ENCODE measurements at regions not wholly inside any gene's neighbourhood (a gene's known extent, or its start where the extent isn't known, plus 50 kb on each side); places are given as distances from the start of the nearest gene placed in this dataset.

DNA sequence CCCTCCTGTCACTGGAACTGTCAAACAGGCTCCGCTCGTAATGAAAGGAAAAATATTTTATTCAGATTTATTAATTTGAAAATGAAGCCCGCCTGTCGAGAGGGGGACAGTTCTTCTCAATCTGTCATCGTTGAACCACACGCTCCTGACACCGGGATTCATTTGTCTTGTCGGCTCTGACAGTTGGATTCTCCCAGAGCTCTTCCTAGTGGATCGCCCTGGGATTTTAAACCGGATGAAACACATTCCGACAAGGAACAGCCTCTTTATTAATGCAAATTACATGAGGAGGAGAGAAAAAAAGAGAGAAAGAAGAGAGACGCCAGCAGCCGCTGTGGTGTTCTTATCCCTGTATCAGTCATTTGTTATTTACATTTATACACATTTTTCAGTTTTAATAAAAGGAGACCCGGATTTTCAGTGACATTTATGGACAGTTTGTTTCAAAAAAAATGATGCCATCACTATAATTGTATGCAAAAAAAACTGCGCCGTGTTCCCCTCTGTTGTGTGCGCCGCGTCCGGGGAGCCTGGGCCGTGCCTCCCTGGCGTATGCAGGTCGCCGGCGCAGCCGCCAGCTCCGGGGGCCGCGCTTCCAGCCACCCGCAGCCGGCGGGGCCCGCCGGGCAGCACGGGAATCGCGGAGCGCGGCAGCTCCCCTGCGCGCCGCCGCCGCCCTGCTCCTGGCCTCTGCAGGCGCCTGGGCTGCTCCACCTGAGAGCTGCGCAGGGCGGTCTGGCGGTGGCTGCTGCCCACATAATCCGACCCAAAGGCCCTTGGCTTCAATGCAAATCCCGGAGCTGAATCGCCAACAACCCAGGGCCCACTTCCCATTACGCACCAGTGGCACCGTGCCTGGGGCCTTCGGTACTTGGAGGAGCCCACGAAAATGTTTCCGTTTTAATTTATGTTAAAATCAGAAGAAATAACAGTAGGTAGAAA, 237.9 kb upstream of the PBX1 start:
- DNase-seq, result no peak

DNA sequence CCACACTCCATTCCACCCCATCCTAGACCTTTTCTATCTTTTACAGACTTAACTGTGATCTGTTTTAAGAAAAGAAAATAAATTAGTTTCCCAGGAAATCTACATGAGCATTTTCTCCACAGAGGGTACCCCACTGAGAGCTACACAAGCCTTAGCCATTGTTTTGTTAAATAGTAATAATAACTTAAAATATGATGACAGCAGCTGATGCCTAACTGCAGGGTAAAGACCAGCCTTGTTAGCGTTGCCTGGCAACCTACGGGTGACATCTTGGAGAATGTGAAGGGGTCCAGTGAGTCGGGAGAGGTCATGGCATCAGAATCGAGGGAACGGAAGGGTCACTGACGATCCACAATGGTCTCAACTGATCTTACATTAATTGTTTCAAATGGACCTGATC, 233.2 kb upstream of the PBX1 start:
- no peak for DNase-seq

DNA sequence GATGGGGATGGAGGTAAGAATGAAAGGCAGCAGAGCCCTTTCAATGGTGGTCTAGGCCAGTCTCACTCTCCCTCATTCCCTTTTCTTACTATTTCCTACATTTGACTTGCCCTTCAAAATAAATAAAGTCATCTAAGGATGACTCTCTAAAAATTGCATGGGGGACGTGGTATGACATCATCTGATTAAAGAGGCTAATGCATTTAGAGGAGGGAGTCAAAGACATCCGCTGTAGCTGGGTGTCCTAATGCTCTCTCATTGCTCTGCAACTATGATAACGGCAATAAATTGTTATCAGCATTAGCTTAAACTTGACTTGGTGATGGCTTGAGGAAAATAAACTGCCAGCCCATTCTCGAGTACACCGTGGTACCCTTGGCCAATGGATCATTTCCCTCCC, 225.6 kb upstream of the PBX1 start:
- no peak for DNase-seq

DNA sequence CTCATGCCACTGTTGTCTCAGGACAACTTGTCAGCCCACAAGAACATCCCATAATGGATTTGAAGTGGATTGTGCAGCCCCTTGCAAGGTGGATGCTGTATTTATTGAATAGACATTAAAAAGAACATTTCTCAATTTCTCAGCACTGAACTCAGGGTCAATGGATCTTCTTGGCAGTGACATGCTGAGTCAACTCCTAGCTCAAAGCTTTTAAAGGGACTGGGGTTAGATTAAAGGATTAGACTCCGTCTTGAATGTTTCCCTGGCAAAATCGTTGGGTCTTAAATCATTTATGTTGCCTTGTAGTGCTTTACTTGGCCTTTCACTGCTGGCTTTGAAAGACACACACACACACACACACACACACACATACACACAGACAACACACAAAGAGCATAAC, 221.6 kb upstream of the PBX1 start:
- no peak for DNase-seq

DNA sequence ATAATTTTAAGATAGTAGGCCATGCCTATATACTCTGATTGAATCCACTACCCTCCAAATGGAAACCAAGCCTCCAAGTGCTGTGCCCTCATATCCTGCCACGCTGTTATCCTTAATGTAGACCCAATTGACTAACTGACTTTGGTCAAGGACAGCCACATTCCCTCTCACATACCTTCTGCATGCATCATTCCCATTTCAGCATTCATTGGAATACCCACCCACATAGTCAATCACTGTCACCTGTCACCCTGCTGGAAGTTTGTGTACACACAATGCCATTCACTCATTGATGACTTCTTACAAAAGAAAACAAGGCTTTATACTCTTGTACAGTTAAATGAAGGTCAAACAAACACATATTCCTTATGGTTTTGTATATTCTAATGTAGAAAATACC, 221.1 kb upstream of the PBX1 start:
- DNase-seq, result no peak

DNA sequence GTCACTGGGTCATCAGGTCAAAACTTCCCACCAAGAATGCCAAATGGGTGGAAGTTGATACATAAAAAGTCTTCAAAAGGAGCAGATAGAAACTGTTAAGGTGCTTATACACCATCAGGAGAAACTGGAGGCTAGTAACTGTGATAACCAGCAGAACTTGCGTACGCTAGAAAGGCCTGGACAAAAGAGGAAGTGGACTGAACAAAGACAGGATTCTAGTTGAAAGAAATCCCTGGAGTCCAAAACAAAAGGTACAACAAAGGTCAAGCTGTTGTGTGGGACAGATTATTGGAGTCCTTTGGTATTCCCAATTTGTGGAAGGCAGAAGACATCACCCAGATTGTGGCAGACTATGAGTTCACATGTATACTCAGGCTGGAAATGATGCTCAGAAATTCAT, 215.8 kb upstream of the PBX1 start:
- no peak for DNase-seq

DNA sequence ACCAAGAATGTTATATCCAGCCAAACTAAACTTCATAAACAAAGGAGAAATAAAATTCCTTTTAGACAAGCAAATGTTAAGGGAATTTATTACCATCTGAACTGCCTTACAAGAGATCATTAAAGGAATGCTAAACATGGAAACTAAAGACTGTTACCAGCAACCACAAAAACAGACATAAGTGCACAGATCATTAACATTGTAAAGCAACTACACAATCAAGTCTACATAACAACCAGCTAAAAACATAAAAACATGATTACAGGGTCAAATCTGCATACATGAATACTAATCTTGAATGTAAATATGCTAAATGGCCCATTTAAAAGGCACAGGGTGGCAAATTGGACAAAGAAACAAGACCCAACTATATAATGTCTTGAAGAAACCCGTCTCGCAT, 211.0 kb upstream of the PBX1 start:
- no peak for DNase-seq

DNA sequence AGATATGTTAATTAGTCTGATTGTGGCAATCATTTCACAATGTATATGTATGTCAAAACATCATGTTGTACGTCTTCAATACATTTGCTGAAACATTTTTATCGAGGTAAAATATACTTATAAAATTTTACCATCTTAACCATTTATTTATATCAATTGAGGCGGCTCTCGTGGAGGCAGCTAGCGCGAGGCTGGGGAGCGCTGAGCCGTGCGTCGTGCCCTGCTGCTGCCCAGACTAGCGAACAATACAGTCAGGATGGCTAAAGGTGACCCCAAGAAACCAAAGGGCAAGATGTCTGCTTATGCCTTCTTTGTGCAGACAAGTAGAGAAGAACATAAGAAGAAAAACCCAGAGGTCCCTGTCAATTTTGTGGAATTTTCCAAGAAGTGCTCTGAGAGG, 202.5 kb upstream of the PBX1 start:
- DNase-seq, result no peak

DNA sequence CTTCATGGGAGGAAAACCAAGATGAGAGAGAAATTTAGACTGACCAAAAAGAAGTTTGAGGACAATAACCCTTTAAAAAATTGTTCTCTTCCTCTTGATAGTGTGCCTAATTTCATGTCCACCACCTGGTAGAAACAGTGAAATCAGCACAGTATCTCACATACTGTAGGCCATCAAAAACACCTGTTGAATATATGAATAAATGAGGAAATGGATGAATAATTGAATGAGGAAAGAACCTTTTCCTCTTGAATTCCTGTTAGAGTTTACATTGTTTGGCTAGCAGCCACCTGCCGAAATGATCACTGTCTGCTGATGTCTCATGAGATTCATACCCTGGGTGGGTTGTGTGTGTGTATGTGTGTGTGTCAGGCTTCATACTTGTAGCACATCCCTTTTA, 198.7 kb upstream of the PBX1 start:
- no peak for DNase-seq

DNA sequence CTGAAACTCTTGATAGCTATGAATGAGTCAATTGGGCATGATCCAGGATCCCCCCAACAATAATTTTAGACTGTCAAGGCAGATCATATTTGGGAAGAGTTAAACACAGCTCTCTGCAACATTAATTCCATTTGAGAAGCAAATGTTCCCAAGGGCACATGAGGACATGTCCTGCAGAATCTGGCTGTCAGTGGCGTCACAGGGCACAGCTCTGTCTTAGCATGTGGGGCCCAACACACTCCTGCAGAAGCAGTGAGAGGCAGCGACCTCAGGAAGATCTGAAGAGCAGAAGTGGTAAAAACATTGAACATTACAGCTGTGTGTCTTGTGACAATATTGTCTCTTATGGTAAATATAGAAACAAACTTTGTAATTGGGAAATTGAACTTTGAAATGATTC, 197.1 kb upstream of the PBX1 start:
- DNase-seq, result no peak

DNA sequence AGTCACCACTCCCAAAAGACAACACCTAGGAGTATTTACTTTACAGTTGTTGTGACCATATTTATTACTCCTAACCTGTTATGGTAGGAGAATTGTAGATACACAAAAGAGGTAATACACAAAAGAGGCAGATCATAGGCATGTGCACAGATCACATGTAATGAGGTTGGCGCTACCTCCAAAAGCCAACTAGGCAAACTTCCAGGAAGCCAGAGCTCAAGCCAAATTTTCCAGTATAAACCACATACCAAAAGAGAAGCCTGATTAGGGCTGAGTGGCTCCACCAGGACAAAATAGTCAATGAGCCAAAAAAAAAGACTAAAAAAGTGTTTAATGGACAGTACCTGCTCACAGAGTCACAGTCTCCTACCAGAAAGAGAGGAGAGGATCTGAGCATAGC, 195.0 kb upstream of the PBX1 start:
- DNase-seq, result no peak

DNA sequence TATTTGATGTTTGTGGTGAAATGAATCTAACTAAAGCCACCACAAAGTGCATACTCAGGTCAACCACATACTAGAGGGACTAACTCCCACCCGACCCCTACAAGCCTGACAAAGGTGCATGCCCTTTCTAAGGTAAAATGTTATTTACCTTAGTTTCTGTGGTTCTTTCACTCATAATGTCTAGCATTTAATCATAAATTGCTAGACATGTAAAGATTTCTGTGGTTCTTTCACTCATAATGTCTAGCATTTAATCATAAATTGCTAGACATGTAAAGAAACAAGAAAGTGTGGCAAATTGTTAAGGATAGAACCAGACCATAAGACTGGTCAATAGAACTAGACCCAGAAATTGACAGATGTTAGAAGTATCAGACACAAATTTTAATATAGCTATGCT, 193.0 kb upstream of the PBX1 start:
- DNase-seq, result no peak

DNA sequence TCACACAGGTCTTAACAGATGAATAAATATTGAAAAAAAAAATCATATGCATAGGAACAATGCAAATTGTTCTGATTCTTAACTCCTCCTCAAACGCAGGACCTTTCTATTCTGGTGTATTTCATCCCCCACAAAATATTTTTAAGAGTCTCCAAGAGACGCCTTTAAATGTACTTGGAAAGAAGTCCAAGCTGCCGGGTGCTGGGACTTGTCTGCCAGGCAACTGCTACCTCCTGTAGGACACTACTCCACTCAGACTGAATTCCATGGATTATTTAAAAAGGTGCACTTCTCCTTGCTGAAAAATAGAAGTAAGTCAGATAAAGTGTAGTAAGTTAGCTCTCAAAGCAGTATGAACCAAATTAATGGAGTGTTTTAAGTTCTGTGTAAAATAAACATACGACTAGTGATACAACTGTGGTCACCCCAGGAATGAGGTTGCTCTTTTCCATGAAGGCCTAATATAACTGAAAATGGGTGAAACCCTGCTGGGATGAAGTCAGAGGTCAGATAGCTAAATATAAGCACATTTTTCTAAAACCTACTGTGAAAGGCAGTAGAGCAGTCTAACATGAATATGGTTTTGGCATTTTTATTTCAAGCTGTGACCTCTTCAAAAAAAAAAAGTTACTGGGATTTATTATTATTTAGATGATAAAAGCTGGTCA, 189.2 kb upstream of the PBX1 start:
- no peak for DNase-seq

DNA sequence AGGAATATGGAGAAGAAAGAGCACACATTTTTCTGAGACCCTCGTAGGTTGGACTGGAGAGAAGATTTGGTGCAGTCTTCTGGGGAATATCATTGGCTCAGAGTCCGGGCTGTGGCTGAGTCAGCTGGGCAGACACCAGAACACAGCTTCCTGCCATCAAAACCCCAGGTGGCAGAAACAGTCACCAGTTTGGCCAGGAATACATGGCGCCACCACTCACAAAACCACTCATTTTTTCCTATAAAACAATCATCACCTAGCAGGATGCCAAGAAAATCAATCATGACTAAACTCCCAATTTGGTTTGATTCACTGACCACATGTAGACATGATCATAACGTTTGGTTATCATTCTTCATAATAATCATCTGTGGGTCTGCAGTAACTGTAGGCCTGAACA, 178.1 kb upstream of the PBX1 start:
- no peak for DNase-seq

DNA sequence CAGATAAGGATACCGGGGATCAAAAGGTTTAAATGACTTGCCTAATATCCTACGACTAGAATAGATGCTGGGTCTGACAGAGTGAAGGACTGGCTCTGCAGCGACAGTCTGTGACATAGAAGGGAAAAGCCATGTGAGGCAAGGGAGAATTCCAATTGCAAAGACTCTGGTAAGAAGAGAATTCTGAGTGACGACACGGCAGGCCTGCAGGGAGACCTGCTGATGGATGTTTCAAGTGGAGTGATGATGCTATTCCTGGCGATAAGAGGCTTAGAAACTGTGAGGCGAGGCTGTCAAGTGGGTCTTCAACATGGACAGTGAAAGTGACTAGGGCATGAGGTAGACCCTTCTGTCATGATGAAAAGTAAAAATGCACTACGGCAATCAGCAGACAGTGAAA, 176.6 kb upstream of the PBX1 start:
- no peak for DNase-seq

DNA sequence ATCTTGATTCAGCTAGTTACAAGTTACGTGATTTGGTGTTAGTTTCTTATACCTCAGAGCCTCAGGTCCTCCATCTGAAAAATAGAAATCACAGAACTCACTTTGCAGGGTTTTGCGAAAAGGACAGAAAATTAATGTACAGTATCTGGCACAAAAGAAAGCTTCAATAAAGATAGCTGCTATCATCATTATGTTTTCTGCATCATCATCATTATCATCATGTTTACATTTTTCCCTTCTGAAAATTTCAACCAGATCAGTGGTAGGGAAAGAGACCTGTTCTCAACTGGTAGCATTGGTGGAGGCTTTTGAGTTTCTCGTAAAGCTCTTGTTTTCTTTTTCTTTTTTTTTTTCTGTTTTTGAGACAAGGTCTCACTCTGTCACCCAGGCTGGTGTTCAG, 174.7 kb upstream of the PBX1 start:
- DNase-seq, result no peak

DNA sequence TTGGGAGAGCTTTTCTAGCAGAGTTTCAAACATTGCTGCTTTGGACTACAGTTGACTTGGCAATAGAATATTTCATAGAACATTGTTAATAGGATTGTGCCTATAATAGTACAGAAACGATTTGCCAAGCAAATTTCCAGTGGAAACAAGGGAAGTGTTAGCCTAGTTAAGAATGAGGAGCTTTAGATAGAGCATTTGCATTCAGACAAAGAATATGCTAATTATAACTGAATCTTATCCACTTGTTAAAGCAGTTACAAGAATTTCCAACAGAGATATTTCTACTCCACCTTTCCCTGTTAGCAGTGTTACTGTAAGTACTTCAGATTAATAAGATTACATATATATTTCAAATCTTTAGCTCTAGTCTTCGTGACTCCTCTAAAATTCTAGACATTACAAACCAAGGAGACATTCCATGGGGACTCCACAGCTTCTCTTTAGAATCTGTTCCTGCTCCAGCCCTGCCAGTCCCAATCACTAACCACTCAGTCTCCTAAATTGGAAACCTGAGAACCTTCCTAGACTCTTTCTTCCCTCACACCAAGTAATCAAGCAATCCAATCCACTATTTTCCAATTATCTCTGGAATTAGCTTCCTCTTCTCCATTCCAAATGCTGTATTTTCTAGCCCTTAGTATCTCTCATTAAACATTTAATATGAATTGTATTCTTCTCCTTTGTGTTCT, 141.8 kb upstream of the PBX1 start:
- no peak for DNase-seq

DNA sequence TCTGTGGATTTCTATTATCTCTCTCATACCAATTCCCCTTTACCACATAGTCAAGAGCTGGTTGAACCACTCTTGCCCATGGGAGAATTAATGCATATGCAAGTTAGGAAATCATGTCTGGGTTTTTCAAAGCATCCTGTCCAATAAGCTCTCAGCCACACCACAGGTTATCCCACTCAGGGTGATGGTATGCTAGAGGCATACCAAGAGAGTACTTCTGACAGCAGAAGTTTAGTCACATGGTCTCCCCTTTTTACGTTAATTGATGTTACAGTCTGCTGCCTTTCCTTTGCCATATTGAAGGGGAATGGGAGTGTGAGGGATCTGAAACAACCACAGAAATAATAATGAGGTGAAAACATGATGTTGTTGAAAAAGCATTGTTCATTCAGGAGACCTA, 135.8 kb upstream of the PBX1 start:
- DNase-seq, result no peak

DNA sequence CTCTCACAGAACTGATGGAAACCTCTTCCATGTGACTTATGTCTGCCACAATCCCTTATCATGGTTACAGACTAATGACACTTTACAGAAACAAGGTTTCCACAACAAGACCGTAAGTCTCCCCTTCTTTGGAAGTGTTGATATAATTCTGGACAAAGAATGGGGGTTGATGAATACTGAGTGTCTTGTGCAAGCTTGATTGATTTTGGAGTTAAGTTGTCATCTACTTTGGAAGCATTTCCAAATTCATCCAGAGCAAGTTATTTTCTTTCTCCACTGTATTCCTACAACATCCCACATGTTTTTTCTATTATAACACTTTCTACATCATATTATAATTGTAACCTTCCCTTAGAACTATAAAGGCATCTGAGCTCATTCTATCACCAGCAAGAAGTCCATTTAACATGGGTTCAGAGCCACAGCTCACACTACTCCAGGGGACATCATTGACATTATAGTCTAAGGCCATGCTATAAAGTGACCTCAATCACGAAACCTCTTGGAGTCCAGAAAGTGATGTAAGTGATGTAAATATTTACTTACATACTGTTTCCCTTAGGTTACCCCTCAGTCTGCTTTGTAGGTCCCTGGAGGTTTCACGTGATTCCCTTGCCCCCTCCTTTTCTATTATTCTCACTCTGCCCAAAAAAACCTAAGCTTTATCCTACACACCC, 125.7 kb upstream of the PBX1 start:
- no peak for DNase-seq

DNA sequence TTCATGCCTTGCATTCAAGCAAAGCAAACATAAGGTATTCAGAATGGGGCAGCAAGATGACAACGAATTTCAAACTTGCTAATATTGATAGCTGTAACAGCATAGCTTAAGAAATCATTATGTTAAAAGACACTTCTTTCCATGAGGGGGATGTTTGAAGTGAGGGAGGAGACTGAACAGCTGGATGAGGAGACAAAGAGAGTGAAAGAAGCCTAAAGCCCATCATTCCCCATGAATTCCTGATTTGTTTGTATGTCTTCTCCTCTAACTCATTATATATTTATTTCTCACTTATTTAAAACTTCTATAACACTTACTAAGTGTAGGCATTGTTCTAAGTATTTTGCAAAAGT, 125.2 kb upstream of the PBX1 start:
- no peak for DNase-seq

DNA sequence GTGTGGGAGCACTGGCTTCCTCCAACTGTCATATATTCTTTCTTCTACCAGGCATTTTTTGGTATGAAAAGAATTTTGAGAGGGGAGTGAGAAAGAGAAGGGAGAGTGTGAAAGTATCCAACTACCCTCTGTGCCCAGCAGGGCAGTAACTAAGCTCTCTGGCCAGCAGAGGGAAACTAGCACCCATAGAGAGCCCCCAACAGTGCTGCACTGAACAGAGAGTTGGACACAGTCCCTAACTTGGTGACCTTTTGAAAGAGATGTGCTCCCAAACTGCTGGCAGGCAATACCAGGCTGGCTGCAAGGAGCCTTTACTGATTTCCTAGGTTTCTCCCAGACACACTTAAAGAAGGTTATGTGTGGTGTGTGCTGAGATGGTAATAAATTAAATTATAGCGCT, 118.8 kb upstream of the PBX1 start:
- DNase-seq, result no peak

DNA sequence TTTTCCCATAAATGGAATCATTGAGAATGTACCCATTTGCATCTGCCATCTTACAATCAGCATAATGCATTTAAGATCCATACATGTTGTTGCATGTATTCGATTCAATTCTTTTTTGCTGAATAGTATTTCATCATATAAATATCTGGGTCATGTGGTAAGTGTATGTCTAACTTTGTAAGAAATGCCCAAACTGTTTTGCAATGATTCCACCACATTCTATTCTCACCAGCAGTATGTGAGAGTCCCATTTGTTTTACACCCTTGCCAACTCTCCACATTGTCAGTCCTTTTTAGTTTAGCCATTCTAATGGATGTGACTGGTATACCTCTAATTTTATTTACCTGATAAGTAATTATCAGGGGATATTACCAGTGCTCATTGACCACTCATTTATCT, 115.8 kb upstream of the PBX1 start:
- no peak for DNase-seq

DNA sequence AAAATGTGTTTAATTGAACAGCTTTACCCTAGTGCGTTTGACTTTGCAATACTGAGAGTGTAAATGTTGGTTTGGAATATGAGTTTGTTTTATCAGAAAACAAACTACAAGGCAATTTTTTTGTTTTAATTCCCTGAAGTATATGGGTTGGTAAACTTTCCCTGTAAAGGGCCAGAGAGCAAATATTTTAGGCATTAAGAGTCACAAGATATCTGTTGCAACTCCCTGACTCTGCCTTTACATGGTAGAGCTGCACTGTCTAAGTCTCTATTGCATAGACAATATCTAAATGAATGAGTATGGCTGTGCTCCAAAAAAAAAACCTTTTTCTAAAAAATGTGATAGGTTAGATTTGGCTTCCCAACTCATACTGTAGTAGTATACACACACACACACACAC, 115.1 kb upstream of the PBX1 start:
- no peak for DNase-seq

All from skin of body (tissue), 1 donor.